Left cardiac atrium (tissue), 4 donors: ENCODE measurements at regions not wholly inside any gene's neighbourhood (a gene's known extent, or its start where the extent isn't known, plus 50 kb on each side); places are given as distances from the start of the nearest gene placed in this dataset.

Source experiments
- ATAC-seq, 2 donors: fragments of 200-7000 bp; cut with Tn5 transposase; one replicate each; pipeline ENCODE4 v1.9.1; 2020; ENCODE audit warnings: mild to moderate bottlenecking in 2 of 2, moderate library complexity in 2 of 2
- DNase-seq: peaks from one replicate; pipeline ENCODE4 v3.0.0-alpha.2; 2020
- intact Hi-C, 2 donors: fragments of 100-400 bp; cut with DNase I; formaldehyde crosslinking; loops; one replicate each; pipeline versions ENCODE4 v1.14.1 to v1.15.1; 2022 to 2023
- donor health status: DM: no; HTN: yes; CAD: no.
- donor health status: DM: no; HTN: yes; CAD: no; lungs with severe emphysema.
- donor health status: DM: yes; HTN: yes; CAD: no.
- donor health status: Dilated cardiomyopathy.

GRCh38 chr12:108054496-108054895 lies 74.6 kb upstream of the WSCD2 start:
- ATAC-seq (no peak), DNase-seq (no peak)
- intact Hi-C loops: no loop called here

GRCh38 chr12:108055141-108055540 lies 73.9 kb upstream of the WSCD2 start:
- intact Hi-C loops: no loop called here
- no peak for ATAC-seq
- no peak for DNase-seq

GRCh38 chr12:108060067-108060466 lies 69.0 kb upstream of the WSCD2 start:
- intact Hi-C loops: no loop called here
- no peak for ATAC-seq
- DNase-seq: no peak

GRCh38 chr12:108060903-108061302 lies 68.2 kb upstream of the WSCD2 start:
- no peak for ATAC-seq
- no peak for DNase-seq
- intact Hi-C loops: no loop called here

- DNase-seq (no peak), ATAC-seq (no peak)
- intact Hi-C loops: no loop called here
Observed at GRCh38 chr12:108063192-108063591, 65.9 kb upstream of the WSCD2 start.

- no peak for ATAC-seq
- no peak for DNase-seq
- intact Hi-C loops: no loop called here
Observed at GRCh38 chr12:108065069-108065468, 64.0 kb upstream of the WSCD2 start.

GRCh38 chr12:108066583-108067577 lies 62.2 kb upstream of the WSCD2 start:
- no peak for DNase-seq
- intact Hi-C loops: no loop called here
- no peak for ATAC-seq

- no peak for ATAC-seq
- DNase-seq: no peak
- intact Hi-C loops: no loop called here
Observed at GRCh38 chr12:108069651-108070165, 59.4 kb upstream of the WSCD2 start.

GRCh38 chr12:108075561-108075960 lies 53.5 kb upstream of the WSCD2 start:
- no peak for ATAC-seq
- intact Hi-C loops: no loop called here
- DNase-seq: no peak

- ATAC-seq (no peak), DNase-seq (no peak)
- intact Hi-C loops: no loop called here
Observed at GRCh38 chr12:108076556-108076955, 52.5 kb upstream of the WSCD2 start.

GRCh38 chr12:108078428-108078827 lies 50.7 kb upstream of the WSCD2 start:
- ATAC-seq (no peak), DNase-seq (no peak)

More at GRCh38 chr12:108078428-108078827, 50.7 kb upstream of the WSCD2 start:
- intact Hi-C loops: no loop called here
